GM23248 (cell line): ENCODE measurements at regions not wholly inside any gene's neighbourhood (a gene's known extent, or its start where the extent isn't known, plus 50 kb on each side); places are given as distances from the start of the nearest gene placed in this dataset.
"Not testable (repeated sequence)": the region's sequence is repeated elsewhere in the genome, so short reads cannot be mapped to it uniquely, and the experiment has no call there.

Source experiments
- DNase-seq: peaks from one replicate; pipeline ENCODE4 v3.0.0-alpha.2; 2015
- H2AFZ ChIP-seq: fragments of 200-600 bp; sonication (generic); 2 replicates; pipeline ENCODE4 v1.6.1; 2016; ENCODE audit warnings: antibody characterized with exemption
- H3F3A ChIP-seq: fragments of 200-600 bp; sonication (generic); 2 replicates; pipeline ENCODE4 v1.6.1; 2016; ENCODE audit warnings: mild to moderate bottlenecking, antibody characterized with exemption, mixed run types; ENCODE audit not compliant: insufficient read depth
- H3K27ac ChIP-seq: fragments of 200-600 bp; sonication (generic); 2 replicates; pipeline ENCODE4 v1.5.1; 2016; ENCODE audit warnings: mild to moderate bottlenecking
- H3K27me3 ChIP-seq: fragments of 200-600 bp; sonication (generic); replicated peaks from 2 replicates; pipeline ENCODE4 v1.6.1; 2016; ENCODE audit warnings: mild to moderate bottlenecking; ENCODE audit not compliant: insufficient read depth
- H3K36me3 ChIP-seq: fragments of 200-600 bp; sonication (generic); 2 replicates; pipeline ENCODE4 v1.6.1; 2016; ENCODE audit warnings: low read depth, mild to moderate bottlenecking
- H3K4me1 ChIP-seq: fragments of 200-600 bp; sonication (generic); 2 replicates; pipeline ENCODE4 v1.6.1; 2016; ENCODE audit warnings: mild to moderate bottlenecking; ENCODE audit not compliant: insufficient read depth
- H3K4me2 ChIP-seq: fragments of 200-600 bp; sonication (generic); one replicate; pipeline ENCODE4 v1.6.1; 2016; ENCODE audit warnings: mild to moderate bottlenecking; ENCODE audit not compliant: unreplicated experiment
- H3K4me3 ChIP-seq: fragments of 200-600 bp; sonication (generic); 2 replicates; pipeline ENCODE4 v1.5.1; 2016; ENCODE audit warnings: mild to moderate bottlenecking
- H3K79me2 ChIP-seq: fragments of 200-600 bp; sonication (generic); 2 replicates; pipeline ENCODE4 v1.6.1; 2016; ENCODE audit warnings: mild to moderate bottlenecking; ENCODE audit not compliant: insufficient read depth
- H3K9ac ChIP-seq: fragments of 200-600 bp; sonication (generic); 2 replicates; pipeline ENCODE4 v1.6.1; 2016; ENCODE audit warnings: mild to moderate bottlenecking
- H3K9me2 ChIP-seq: fragments of 200-600 bp; sonication (generic); 2 replicates; pipeline ENCODE4 v1.6.1; 2016; ENCODE audit warnings: mixed run types, mild to moderate bottlenecking, moderate library complexity; ENCODE audit not compliant: insufficient read depth
- H3K9me3 ChIP-seq: fragments of 200-600 bp; sonication (generic); one replicate; pipeline ENCODE4 v1.6.1; 2017; ENCODE audit warnings: low read depth
- H4K20me1 ChIP-seq: fragments of 200-600 bp; sonication (generic); 2 replicates; pipeline ENCODE4 v1.6.0; 2016; ENCODE audit not compliant: insufficient read depth
- EZH2 ChIP-seq: fragments of 200-600 bp; sonication (generic); IDR thresholded peaks from 2 replicates; pipeline ENCODE4 v1.6.1; 2018; ENCODE audit warnings: antibody characterized with exemption, mild to moderate bottlenecking; ENCODE audit not compliant: insufficient read depth, poor library complexity, severe bottlenecking
- EZH2phosphoT487 ChIP-seq: fragments of 200-600 bp; sonication (generic); IDR thresholded peaks from 2 replicates; pipeline ENCODE4 v1.6.1; 2018; ENCODE audit warnings: antibody characterized with exemption, moderate library complexity, mild to moderate bottlenecking, low read depth; ENCODE audit not compliant: insufficient read depth
- WGBS, 2 experiments: methylation state at CpG; one replicate each; pipeline ENCODE4 v1.1.6; 2015 to 2017; ENCODE audit warnings: low lambda C conversion rate in 2 of 2, low coverage in 1 of 2; ENCODE audit errors: missing lambda C conversion rate in 2 of 2; 5-methylcytosine and 5-hydroxymethylcytosine counted together
- in situ Hi-C: fragments of 300-500 bp; cut with MboI; formaldehyde crosslinking; loops from 2 replicates; pipeline ENCODE4 v1.15.0; 2020

GRCh38 chrX:16357902-16358301 lies 190.6 kb downstream of the MAGEB17 start:
- no peaks in the 10 kb centered on the region for H3K9me3 ChIP-seq
- TF ChIP-seq EZH2 (no peak), EZH2phosphoT487 (no peak)
- H3K4me3 ChIP-seq, result no peak overlapping the region
- H4K20me1 ChIP-seq, result no peaks in the 10 kb centered on the region
- no peaks in the 10 kb centered on the region for H3K4me1 ChIP-seq
- H3K79me2 ChIP-seq, result no peaks in the 10 kb centered on the region
- no peak overlapping the region for H3K27ac ChIP-seq
- in situ Hi-C loops, result no loop called here
- no peaks in the 10 kb centered on the region for H3F3A ChIP-seq
- H3K9ac ChIP-seq, result no peak overlapping the region
- H3K9me2 ChIP-seq, result no peaks in the 10 kb centered on the region
- no peak overlapping the region for H3K4me2 ChIP-seq
- H3K36me3 ChIP-seq, result no peaks in the 10 kb centered on the region
- no peaks in the 10 kb centered on the region for H3K27me3 ChIP-seq
- H2AFZ ChIP-seq, result no peak overlapping the region
- DNase-seq, result no peak

GRCh38 chrX:16360056-16360455 lies 192.8 kb downstream of the MAGEB17 start:
- H3K27me3 ChIP-seq, H3K27ac ChIP-seq, H3K9ac ChIP-seq, H3K4me2 ChIP-seq, H3K36me3 ChIP-seq, H3K4me3 ChIP-seq, DNase-seq, H3K4me1 ChIP-seq, H3K9me3 ChIP-seq, H3K9me2 ChIP-seq, H2AFZ ChIP-seq, H3K79me2 ChIP-seq, H3F3A ChIP-seq, in situ Hi-C loops, H4K20me1 ChIP-seq: not testable (repeated sequence)
- 75 to 86% methylated on average over 5 to 15 of the region's 15 CpGs for WGBS, 2 experiments

GRCh38 chrX:16368696-16369095 lies 201.4 kb downstream of the MAGEB17 start:
- no peak overlapping the region for H3K9ac ChIP-seq
- no peaks in the 10 kb centered on the region for H3K4me1 ChIP-seq
- H2AFZ ChIP-seq, result no peak overlapping the region
- H3K36me3 ChIP-seq, result no peaks in the 10 kb centered on the region
- TF ChIP-seq EZH2, result no peak
- no peak for TF ChIP-seq EZH2phosphoT487
- H3K27me3 ChIP-seq, result no peaks in the 10 kb centered on the region
- H3K27ac ChIP-seq, result no peak overlapping the region
- no peaks in the 10 kb centered on the region for H4K20me1 ChIP-seq
- H3K4me2 ChIP-seq, result no peak overlapping the region
- H3F3A ChIP-seq, result no peaks in the 10 kb centered on the region
- WGBS, 2 experiments, result 39 to 66% methylated on average over 2 of the region's 2 CpGs
- in situ Hi-C loops, result no loop called here
- H3K4me3 ChIP-seq, result no peak overlapping the region
- no peaks in the 10 kb centered on the region for H3K9me3 ChIP-seq
- no peak for DNase-seq
- no peaks in the 10 kb centered on the region for H3K79me2 ChIP-seq
- H3K9me2 ChIP-seq, result no peaks in the 10 kb centered on the region

- TF ChIP-seq EZH2 (no peak), EZH2phosphoT487 (no peak)
- Histone ChIP-seq H3K9me2 (no peaks in the 10 kb centered on the region), H3K36me3 (no peaks in the 10 kb centered on the region), H3K4me1 (no peaks in the 10 kb centered on the region), H3K27me3 (no peaks in the 10 kb centered on the region), H2AFZ (no peak overlapping the region), H3K9me3 (no peaks in the 10 kb centered on the region), H4K20me1 (no peaks in the 10 kb centered on the region), H3F3A (no peaks in the 10 kb centered on the region), H3K79me2 (no peaks in the 10 kb centered on the region), H3K4me2 (no peak overlapping the region), H3K27ac (no peak overlapping the region), H3K4me3 (no peak overlapping the region), H3K9ac (no peak overlapping the region)
- WGBS, 2 experiments, result 18 to 33% methylated on average over 2 of the region's 2 CpGs
- in situ Hi-C loops, result no loop called here
- DNase-seq, result no peak
Measured at GRCh38 chrX:16376056-16376455, 208.8 kb downstream of the MAGEB17 start.

- DNase-seq, result no peak
- no peak overlapping the region for H3K4me2 ChIP-seq
Measured at GRCh38 chrX:16386126-16386525, 218.8 kb downstream of the MAGEB17 start.

More at GRCh38 chrX:16386126-16386525, 218.8 kb downstream of the MAGEB17 start:
- Histone ChIP-seq H3K36me3 (no peaks in the 10 kb centered on the region), H2AFZ (no peak overlapping the region), H3K9me3 (no peaks in the 10 kb centered on the region), H3K27ac (no peak overlapping the region), H4K20me1 (no peaks in the 10 kb centered on the region), H3K27me3 (no peaks in the 10 kb centered on the region), H3F3A (no peaks in the 10 kb centered on the region), H3K9me2 (no peaks in the 10 kb centered on the region), H3K79me2 (no peaks in the 10 kb centered on the region), H3K9ac (no peak overlapping the region), H3K4me3 (no peak overlapping the region), H3K4me1 (no peaks in the 10 kb centered on the region)
- in situ Hi-C loops, result no loop called here
- no peak for TF ChIP-seq EZH2
- no peak for TF ChIP-seq EZH2phosphoT487
